PC-9 (cell line): ENCODE measurements at regions not wholly inside any gene's neighbourhood (a gene's known extent, or its start where the extent isn't known, plus 50 kb on each side); places are given as distances from the start of the nearest gene placed in this dataset.

ENCODE experiments used
- BruUV-seq: library from RNA; stranded (reverse); fragments of 400-500 nt; replicated peaks from 2 replicates; lab custom pipeline; 2021; lab: Mats Ljungman, UMichigan
- CTCF ChIA-PET: fragments of 300-600 bp; sonication (Branson Sonifier 250); formaldehyde crosslinking; loops from one replicate; lab custom pipeline; 2022; ENCODE audit warnings: antibody characterized with exemption; lab: Charles Lee
- POLR2A ChIA-PET: fragments of 300-600 bp; sonication (Branson Sonifier 250); formaldehyde crosslinking; loops from one replicate; lab custom pipeline; 2022; ENCODE audit warnings: antibody characterized with exemption; ENCODE audit not compliant: unreplicated experiment; lab: Charles Lee
- DNase-seq, 2 experiments: peaks; one replicate each; pipeline versions ENCODE4 v3.0.0 to v3.0.0-alpha.2; 2015 to 2022; ENCODE audit warnings: mixed read lengths in 1 of 2
- H2AFZ ChIP-seq: fragments of 200-600 bp; sonication (generic); 2 replicates; pipeline ENCODE4 v1.8.1; 2017; ENCODE audit warnings: antibody characterized with exemption
- H3F3A ChIP-seq: fragments of 200-600 bp; sonication (generic); 2 replicates; pipeline ENCODE4 v1.8.1; 2017; ENCODE audit warnings: antibody characterized with exemption, mild to moderate bottlenecking, low read depth; ENCODE audit not compliant: insufficient read depth
- H3K27ac ChIP-seq: fragments of 200-600 bp; sonication (generic); 2 replicates; pipeline ENCODE4 v1.6.1; 2016; ENCODE audit warnings: mixed run types
- H3K27me3 ChIP-seq: fragments of 200-600 bp; sonication (generic); 2 replicates; pipeline ENCODE4 v1.6.1; 2016; ENCODE audit warnings: low read depth, mixed run types; ENCODE audit not compliant: insufficient read depth
- H3K36me3 ChIP-seq: fragments of 200-600 bp; sonication (generic); 2 replicates; pipeline ENCODE4 v1.6.1; 2016; ENCODE audit warnings: low read depth, mixed run types
- H3K4me1 ChIP-seq: fragments of 200-600 bp; sonication (generic); replicated peaks from 2 replicates; pipeline ENCODE4 v1.6.1; 2016; ENCODE audit warnings: mixed run types; ENCODE audit not compliant: insufficient read depth
- H3K4me2 ChIP-seq: fragments of 200-600 bp; sonication (generic); 2 replicates; pipeline ENCODE4 v1.6.1; 2017; ENCODE audit warnings: mixed run types
- H3K4me3 ChIP-seq: fragments of 200-600 bp; sonication (generic); 2 replicates; pipeline ENCODE4 v1.6.1; 2016; ENCODE audit warnings: mixed run types
- H3K79me2 ChIP-seq: fragments of 200-600 bp; sonication (generic); 2 replicates; pipeline ENCODE4 v1.6.1; 2017; ENCODE audit warnings: low read depth, mixed run types
- H3K9me2 ChIP-seq: fragments of 200-600 bp; sonication (generic); 2 replicates; pipeline ENCODE4 v1.8.1; 2017; ENCODE audit warnings: mild to moderate bottlenecking; ENCODE audit not compliant: insufficient read depth
- H3K9me3 ChIP-seq: fragments of 200-600 bp; sonication (generic); 2 replicates; pipeline ENCODE4 v1.8.1; 2016; ENCODE audit warnings: low read depth; ENCODE audit not compliant: insufficient read depth
- H4K20me1 ChIP-seq: fragments of 200-600 bp; sonication (generic); 2 replicates; pipeline ENCODE4 v1.8.1; 2017; ENCODE audit not compliant: insufficient read depth
- CTCF ChIP-seq: fragments of 200-600 bp; sonication (generic); conservative IDR thresholded peaks from 2 replicates; pipeline ENCODE4 v1.6.1; 2017; ENCODE audit warnings: mixed run types, antibody characterized with exemption, mild to moderate bottlenecking, moderate library complexity
- EZH2 ChIP-seq: fragments of 200-600 bp; sonication (generic); IDR thresholded peaks from 2 replicates; pipeline ENCODE4 v1.8.0; 2017; ENCODE audit warnings: antibody characterized with exemption, low read depth
- intact Hi-C: fragments of 100-400 bp; cut with micrococcal nuclease; formaldehyde crosslinking; loops from one replicate; pipeline ENCODE4 v1.10.0; 2022; ENCODE audit not compliant: unreplicated experiment

- no TSS peak for BruUV-seq
- Histone ChIP-seq H3K27ac (no peak overlapping the region), H3K36me3 (no peaks in the 10 kb centered on the region), H3K9me2 (no peaks in the 10 kb centered on the region), H4K20me1 (no peaks in the 10 kb centered on the region), H3K79me2 (no peaks in the 10 kb centered on the region), H3K4me2 (no peak overlapping the region), H3K4me1 (no peaks in the 10 kb centered on the region), H3K27me3 (no peaks in the 10 kb centered on the region), H3K9me3 (no peaks in the 10 kb centered on the region), H3K4me3 (no peak overlapping the region), H2AFZ (no peak overlapping the region), H3F3A (no peaks in the 10 kb centered on the region)
- no peak for DNase-seq
- TF ChIP-seq EZH2 (no peak), CTCF (no peak)
- POLR2A ChIA-PET = no interaction called here
- CTCF ChIA-PET = no interaction called here
- intact Hi-C loops = no loop called here
These were observed 111.0 kb upstream of the STAC start for GRCh38 chr3:36269274-36269673.

GRCh38 chr3:36282766-36283165 is 97.5 kb upstream of the STAC start:
- no peaks in the 10 kb centered on the region for H4K20me1 ChIP-seq
- no peak overlapping the region for H3K27ac ChIP-seq
- H3K4me2 ChIP-seq = no peak overlapping the region
- H3K9me2 ChIP-seq = no peaks in the 10 kb centered on the region; the same call in 1 of the 2 replicates
- DNase-seq = no peak
- ChIA-PET CTCF (no interaction called here), POLR2A (no interaction called here)
- no peaks in the 10 kb centered on the region for H3K27me3 ChIP-seq
- H3K36me3 ChIP-seq = no peaks in the 10 kb centered on the region
- TF ChIP-seq EZH2 (no peak), CTCF (no peak)
- H3F3A ChIP-seq = no peaks in the 10 kb centered on the region
- H3K9me3 ChIP-seq = no peaks in the 10 kb centered on the region
- H3K4me1 ChIP-seq = no peaks in the 10 kb centered on the region
- BruUV-seq = no TSS peak
- intact Hi-C loops = no loop called here
- no peak overlapping the region for H3K4me3 ChIP-seq
- H3K79me2 ChIP-seq = no peaks in the 10 kb centered on the region
- 0 out of 2 replicates have a peak overlapping the region, but pooled peaks have one; percentile 28 for H2AFZ ChIP-seq

- no peak for DNase-seq
- Histone ChIP-seq H2AFZ (no peak overlapping the region), H3F3A (peaks cover 7% of the 10 kb centered on the region; the same call in 1 of the 2 replicates), H3K4me3 (no peak overlapping the region), H3K79me2 (no peaks in the 10 kb centered on the region), H3K36me3 (no peaks in the 10 kb centered on the region), H3K27me3 (no peaks in the 10 kb centered on the region), H3K9me2 (no peaks in the 10 kb centered on the region), H3K4me2 (no peak overlapping the region), H3K4me1 (peaks cover 30% of the 10 kb centered on the region), H4K20me1 (no peaks in the 10 kb centered on the region), H3K27ac (no peak overlapping the region), H3K9me3 (no peaks in the 10 kb centered on the region)
- ChIA-PET CTCF (no interaction called here), POLR2A (no interaction called here)
- no peak for TF ChIP-seq EZH2
- no peak for TF ChIP-seq CTCF
- intact Hi-C loops = loop anchor here (5.0 kb wide), 1 partner anchor 87 kb away; the partner anchor contains the start of gene STAC
- BruUV-seq = no TSS peak
These were observed 85.0 kb upstream of the STAC start for GRCh38 chr3:36295296-36295695.
